Astrocyte of the cerebellum (primary cell): ENCODE measurements at regions not wholly inside any gene's neighbourhood (a gene's known extent, or its start where the extent isn't known, plus 50 kb on each side); places are given as distances from the start of the nearest gene placed in this dataset.

Experiments used
- DNase-seq: peaks from one replicate; pipeline ENCODE4 v3.0.0-alpha.2; 2011; ENCODE audit warnings: low read depth
- H3K4me3 ChIP-seq: 2 replicates; pipeline ENCODE4 v1.5.1; 2011; ENCODE audit warnings: mild to moderate bottlenecking, low read depth, low read length, moderate library complexity
- in situ Hi-C: cut with HindIII; loops from 2 replicates; pipeline ENCODE4 v1.10.0; 2017; ENCODE audit warnings: low sequenced_read_pairs
- TF ChIP-seq, protein P1 (sequence below): IDR thresholded peaks from 2 replicates; pipeline ENCODE4 v1.5.1; 2012; ENCODE audit warnings: low read length, low read depth, moderate library complexity, mild to moderate bottlenecking; ENCODE audit errors: missing control alignments

DNA sequence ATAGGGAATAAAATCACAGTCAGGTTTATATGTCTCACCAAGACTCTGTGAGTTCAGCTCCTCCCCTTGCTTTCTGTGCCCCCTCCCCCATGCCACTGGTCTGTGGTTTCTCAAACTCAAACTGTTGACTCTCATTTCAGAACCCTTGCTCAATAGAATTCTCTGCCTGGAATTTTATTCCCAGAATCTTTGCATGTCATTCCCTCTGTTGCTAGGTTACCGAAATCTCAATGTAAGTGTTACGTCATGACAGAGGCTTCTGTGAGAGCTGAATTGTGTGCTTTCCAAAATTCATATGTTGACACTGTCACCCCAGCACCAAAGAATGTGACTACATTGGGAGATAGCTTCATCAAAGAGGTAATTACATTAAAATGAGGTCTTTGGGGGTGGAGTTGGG, 1938.8 kb downstream of the TP53TG3F start:
- no peak for DNase-seq
- TF ChIP-seq, protein P1, sequence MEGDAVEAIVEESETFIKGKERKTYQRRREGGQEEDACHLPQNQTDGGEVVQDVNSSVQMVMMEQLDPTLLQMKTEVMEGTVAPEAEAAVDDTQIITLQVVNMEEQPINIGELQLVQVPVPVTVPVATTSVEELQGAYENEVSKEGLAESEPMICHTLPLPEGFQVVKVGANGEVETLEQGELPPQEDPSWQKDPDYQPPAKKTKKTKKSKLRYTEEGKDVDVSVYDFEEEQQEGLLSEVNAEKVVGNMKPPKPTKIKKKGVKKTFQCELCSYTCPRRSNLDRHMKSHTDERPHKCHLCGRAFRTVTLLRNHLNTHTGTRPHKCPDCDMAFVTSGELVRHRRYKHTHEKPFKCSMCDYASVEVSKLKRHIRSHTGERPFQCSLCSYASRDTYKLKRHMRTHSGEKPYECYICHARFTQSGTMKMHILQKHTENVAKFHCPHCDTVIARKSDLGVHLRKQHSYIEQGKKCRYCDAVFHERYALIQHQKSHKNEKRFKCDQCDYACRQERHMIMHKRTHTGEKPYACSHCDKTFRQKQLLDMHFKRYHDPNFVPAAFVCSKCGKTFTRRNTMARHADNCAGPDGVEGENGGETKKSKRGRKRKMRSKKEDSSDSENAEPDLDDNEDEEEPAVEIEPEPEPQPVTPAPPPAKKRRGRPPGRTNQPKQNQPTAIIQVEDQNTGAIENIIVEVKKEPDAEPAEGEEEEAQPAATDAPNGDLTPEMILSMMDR: no peak
- in situ Hi-C loops: no loop called here
- no peak overlapping the region for H3K4me3 ChIP-seq

DNA sequence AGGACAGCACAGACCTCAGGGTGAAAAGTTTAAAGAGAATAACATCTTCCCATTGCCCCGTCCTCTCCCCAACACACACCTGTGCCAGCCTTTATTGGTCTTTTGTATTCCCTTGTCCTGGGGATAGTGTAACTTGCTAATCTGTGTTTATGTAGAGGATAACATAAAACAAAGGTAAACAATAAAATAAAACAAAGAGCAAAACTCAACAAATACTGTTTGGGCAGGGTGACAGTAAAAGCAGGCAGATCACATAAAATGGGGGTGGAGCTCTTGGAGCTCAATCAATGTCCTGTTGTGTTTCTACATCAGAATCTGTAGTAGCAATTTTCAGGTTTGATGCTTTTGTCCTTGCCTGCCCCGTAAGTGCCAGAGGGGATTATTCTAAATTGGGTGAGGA, 1939.7 kb downstream of the TP53TG3F start:
- in situ Hi-C loops: no loop called here
- H3K4me3 ChIP-seq: no peak overlapping the region
- DNase-seq: no peak
- TF ChIP-seq, protein P1: no peak

DNA sequence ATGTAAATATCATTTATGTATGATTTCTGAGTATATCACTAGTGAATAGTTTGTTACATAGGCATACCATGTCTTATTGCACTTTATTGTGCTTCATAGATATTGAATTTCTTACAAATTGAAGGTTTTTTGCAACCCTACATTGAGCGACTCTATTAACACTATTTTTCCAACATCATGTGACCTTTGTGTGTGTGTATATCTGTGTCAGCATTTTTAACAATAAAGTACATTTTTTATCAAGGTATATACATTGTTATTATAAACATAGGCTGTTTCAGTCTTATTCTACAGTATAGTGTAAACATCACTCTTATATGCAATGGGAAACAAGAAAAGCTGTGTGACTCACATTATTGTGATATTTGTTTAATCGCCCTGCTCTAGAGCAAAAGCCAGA, 1944.9 kb downstream of the TP53TG3F start:
- H3K4me3 ChIP-seq: no peak overlapping the region
- DNase-seq: no peak
- in situ Hi-C loops: no loop called here
- TF ChIP-seq, protein P1: no peak

DNA sequence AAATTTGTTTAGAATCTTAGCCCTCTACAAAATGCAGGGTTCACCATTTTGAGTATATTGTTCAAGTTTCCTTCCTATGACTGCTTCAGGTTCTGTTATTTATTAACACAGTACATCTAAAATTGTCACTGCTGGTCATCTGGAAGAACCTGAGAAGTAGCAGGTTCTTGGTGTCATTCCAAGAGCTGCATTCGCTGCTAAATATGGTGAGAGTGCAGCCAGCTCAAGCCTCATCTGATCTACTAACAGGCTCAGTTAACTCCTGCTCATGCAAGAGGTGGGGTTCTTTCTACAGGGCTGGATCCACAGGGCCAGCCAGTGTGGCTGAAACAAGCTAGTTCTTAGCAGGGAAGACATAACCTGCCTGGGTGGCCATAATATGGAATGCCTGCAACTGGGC, 1946.1 kb downstream of the TP53TG3F start:
- in situ Hi-C loops: no loop called here
- H3K4me3 ChIP-seq: no peak overlapping the region
- TF ChIP-seq, protein P1: no peak
- DNase-seq: no peak

DNA sequence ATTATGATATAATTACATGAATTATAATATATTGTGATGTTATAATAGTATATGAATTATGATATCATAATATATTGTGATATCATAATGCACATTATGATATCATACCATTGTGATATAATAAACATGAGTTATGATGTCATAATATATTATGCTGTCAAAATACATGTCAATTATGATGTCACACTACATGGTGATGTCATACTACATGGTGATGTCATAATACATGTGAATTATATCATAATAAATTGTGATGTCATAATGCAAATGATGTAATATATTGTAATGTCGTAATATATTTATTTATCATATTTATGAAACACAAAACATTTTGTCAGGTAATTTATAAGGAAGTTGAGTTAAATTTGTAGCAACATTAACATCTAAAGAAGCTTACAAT, 1950.1 kb downstream of the TP53TG3F start:
- in situ Hi-C loops: no loop called here
- no peak overlapping the region for H3K4me3 ChIP-seq
- TF ChIP-seq, protein P1: no peak
- no peak for DNase-seq

DNA sequence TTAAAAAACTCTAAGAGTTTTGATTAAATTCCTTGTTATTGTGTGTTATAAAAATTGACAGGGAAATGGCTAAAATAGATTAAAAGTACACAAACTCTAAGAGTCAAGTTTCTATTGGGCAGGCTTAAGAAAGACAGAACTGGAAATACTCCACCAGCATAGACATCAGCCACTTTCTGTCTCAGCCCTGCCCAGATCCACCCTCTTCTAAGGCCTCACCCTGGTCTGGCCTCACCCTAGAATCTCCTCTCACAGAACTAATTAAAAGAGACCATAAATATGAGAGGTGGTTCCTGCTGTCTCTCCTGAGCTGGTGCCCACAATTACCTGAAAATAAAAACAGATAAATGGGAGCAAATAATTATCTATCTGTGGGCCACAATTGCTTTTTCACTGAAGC, 1951.0 kb downstream of the TP53TG3F start:
- no peak overlapping the region for H3K4me3 ChIP-seq
- in situ Hi-C loops: no loop called here
- no peak for DNase-seq
- TF ChIP-seq, protein P1: no peak

DNA sequence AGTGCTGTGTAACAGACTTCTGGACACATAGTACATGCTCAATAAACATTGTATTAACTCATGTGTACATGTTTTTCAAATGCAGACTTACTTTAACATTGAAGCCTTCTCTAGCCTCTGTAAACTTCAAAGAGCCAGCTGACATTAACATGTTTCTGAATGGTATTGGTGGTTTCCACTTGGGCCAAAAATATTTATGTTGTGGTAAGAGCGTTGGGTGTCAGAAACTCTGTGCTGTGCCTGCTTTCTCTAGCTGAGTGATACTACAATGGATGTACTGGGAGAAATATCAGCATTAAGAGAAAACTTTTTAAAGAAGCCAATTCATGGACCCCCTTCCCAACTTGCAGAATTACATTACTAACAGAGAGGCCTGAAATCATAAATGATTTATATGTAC, 1951.7 kb downstream of the TP53TG3F start:
- no peak overlapping the region for H3K4me3 ChIP-seq
- DNase-seq: no peak
- in situ Hi-C loops: no loop called here
- TF ChIP-seq, protein P1: no peak
